Endothelial cell of umbilical vein (primary cell): ENCODE measurements at regions not wholly inside any gene's neighbourhood (a gene's known extent, or its start where the extent isn't known, plus 50 kb on each side); places are given as distances from the start of the nearest gene placed in this dataset.

ENCODE experiments used
- BruUV-seq: library from RNA; stranded (reverse); fragments of 400-500 nt; replicated peaks from 2 replicates; lab custom pipeline; 2021; lab: Mats Ljungman, UMichigan
- CTCF ChIA-PET: fragments of 300-600, 350-600 bp; sonication (Branson Sonifier 250); formaldehyde crosslinking; loops from one replicate; lab custom pipeline; 2021; ENCODE audit warnings: antibody characterized with exemption, inconsistent platforms; lab: Charles Lee
- POLR2A ChIA-PET: fragments of 300-600, 350-600 bp; sonication (Branson Sonifier 250); formaldehyde crosslinking; loops from one replicate; lab custom pipeline; 2021; ENCODE audit warnings: antibody characterized with exemption, inconsistent platforms; lab: Charles Lee
- DNase-seq: peaks from one replicate; pipeline ENCODE4 v3.0.0-alpha.2; 2011; ENCODE audit warnings: low read depth, low spot score
- FAIRE-seq: peaks from 2 replicates; lab custom pipeline; 2011; peaks lifted over from hg19 to GRCh38; lab: Jason Lieb, UNC
- H2AFZ ChIP-seq: 2 replicates; pipeline ENCODE4 v1.6.0; 2012; ENCODE audit warnings: low read depth, low read length, control low read depth, inconsistent platforms
- H3K27ac ChIP-seq: 2 replicates; pipeline ENCODE4 v1.5.1; 2011; ENCODE audit warnings: low read depth, mild to moderate bottlenecking, control low read depth, low read length, moderate library complexity; ENCODE audit not compliant: insufficient read depth
- H3K27me3 ChIP-seq, 2 experiments: 2 replicates each; pipeline versions ENCODE4 v1.6.0 to v1.6.1; 2011; ENCODE audit warnings: low read length in 2 of 2, mixed read lengths in 1 of 2; ENCODE audit not compliant: control insufficient read depth in 2 of 2, insufficient read depth in 2 of 2
- H3K36me3 ChIP-seq, 2 experiments: 2 replicates in 1 of 2; 3 replicates in 1 of 2; pipeline ENCODE4 v1.5.1; 2011; ENCODE audit warnings: low read length in 2 of 2, mild to moderate bottlenecking in 1 of 2, moderate library complexity in 1 of 2; ENCODE audit not compliant: control insufficient read depth in 2 of 2, insufficient read depth in 2 of 2; ENCODE audit errors: extremely low read depth in 1 of 2
- H3K4me1 ChIP-seq: 3 replicates; pipeline ENCODE4 v1.5.1; 2011; ENCODE audit warnings: mild to moderate bottlenecking, low read length; ENCODE audit not compliant: control insufficient read depth, insufficient read depth; ENCODE audit errors: extremely low read depth
- H3K4me2 ChIP-seq: 2 replicates; pipeline ENCODE4 v1.6.1; 2011; ENCODE audit warnings: low read length, control low read depth, mixed read lengths; ENCODE audit not compliant: insufficient read depth
- H3K4me3 ChIP-seq, 3 experiments: fragments of 200-600 bp in 1 of 3; sonication (generic), shearing (Covaris generic) in 1 of 3; replicated peaks in 1 of 3; 2 replicates each; pipeline ENCODE4 v1.5.1; 2011 to 2016; ENCODE audit warnings: control low read depth in 3 of 3, low read length in 3 of 3, mild to moderate bottlenecking in 2 of 3, inconsistent platforms in 1 of 3, low read depth in 1 of 3, moderate library complexity in 1 of 3; ENCODE audit not compliant: insufficient read depth in 1 of 3
- H3K79me2 ChIP-seq: 2 replicates; pipeline ENCODE4 v1.6.0; 2012; ENCODE audit warnings: low read length, inconsistent platforms; ENCODE audit not compliant: control insufficient read depth, insufficient read depth
- H3K9ac ChIP-seq: replicated peaks from 2 replicates; pipeline ENCODE3; 2011; ENCODE audit warnings: low read length, control low read depth; ENCODE audit not compliant: insufficient read depth; ENCODE audit errors: extremely low read depth
- H3K9me1 ChIP-seq: replicated peaks from 3 replicates; pipeline ENCODE4 v1.6.0; 2011; ENCODE audit warnings: mild to moderate bottlenecking, low read length; ENCODE audit not compliant: control insufficient read depth, insufficient read depth; ENCODE audit errors: extremely low read depth
- H3K9me3 ChIP-seq: replicated peaks from 2 replicates; pipeline ENCODE4 v1.5.1; 2012; ENCODE audit warnings: low read length, inconsistent platforms; ENCODE audit not compliant: control insufficient read depth, insufficient read depth
- H4K20me1 ChIP-seq: replicated peaks from 2 replicates; pipeline ENCODE3; 2011; ENCODE audit warnings: mild to moderate bottlenecking, low read length; ENCODE audit not compliant: control insufficient read depth, insufficient read depth; ENCODE audit errors: extremely low read depth
- CTCF ChIP-seq, 2 donors: IDR thresholded peaks; 1 replicate in 1 of 2; 2 replicates in 1 of 2; pipeline ENCODE4 v1.5.1; 2011; ENCODE audit warnings: low read length in 2 of 2, mild to moderate bottlenecking in 2 of 2, moderate library complexity in 2 of 2, control low read depth in 1 of 2, inconsistent platforms in 1 of 2, low read depth in 1 of 2; ENCODE audit not compliant: insufficient read depth in 1 of 2; ENCODE audit errors: extremely low read depth in 1 of 2
- EZH2 ChIP-seq: IDR thresholded peaks from 2 replicates; pipeline ENCODE4 v1.6.1; 2012; ENCODE audit warnings: borderline replicate concordance, low read depth, mild to moderate bottlenecking, moderate library complexity, low read length, inconsistent platforms; ENCODE audit not compliant: severe bottlenecking
- FOS ChIP-seq: IDR thresholded peaks from 2 replicates; pipeline ENCODE4 v1.6.1; 2011; ENCODE audit warnings: mild to moderate bottlenecking, low read length, moderate library complexity, borderline replicate concordance; ENCODE audit not compliant: insufficient read depth
- GATA2 ChIP-seq: IDR thresholded peaks from 2 replicates; pipeline ENCODE4 v1.7.0; 2011; ENCODE audit warnings: low read depth, mild to moderate bottlenecking, moderate library complexity, mixed read lengths, low read length; ENCODE audit not compliant: insufficient read length, insufficient read depth
- JUN ChIP-seq: IDR thresholded peaks from 2 replicates; pipeline ENCODE4 v1.6.1; 2011; ENCODE audit warnings: borderline replicate concordance, low read depth; ENCODE audit not compliant: insufficient read length, insufficient read depth
- MAX ChIP-seq: IDR thresholded peaks from 2 replicates; pipeline ENCODE4 v1.6.1; 2011; ENCODE audit not compliant: insufficient read depth, insufficient read length
- MYC ChIP-seq: IDR thresholded peaks from one replicate; pipeline ENCODE4 v1.6.1; 2011; ENCODE audit warnings: mild to moderate bottlenecking, low read depth, low read length
- POLR2A ChIP-seq: IDR thresholded peaks from 2 replicates; pipeline ENCODE4 v1.6.1; 2012; ENCODE audit warnings: low read depth, mild to moderate bottlenecking, control low read depth, low read length
- POLR2AphosphoS5 ChIP-seq: IDR thresholded peaks from 2 replicates; pipeline ENCODE4 v1.6.1; 2012; ENCODE audit warnings: low read depth, mild to moderate bottlenecking, control low read depth, low read length, moderate library complexity; ENCODE audit not compliant: insufficient read depth
- dilution Hi-C: fragments of 300-500 bp; cut with MboI; formaldehyde crosslinking; loops from one replicate; pipeline ENCODE4 v1.15.0; 2019; ENCODE audit warnings: low sequenced_read_pairs; ENCODE audit not compliant: extremely low pct_ligation_motif_present
- intact Hi-C: fragments of 100-400 bp; cut with micrococcal nuclease; formaldehyde crosslinking; loops from one replicate; pipeline ENCODE4 v1.10.0; 2022

- CTCF ChIA-PET = no interaction called here
- H3K4me1 ChIP-seq = no peaks in the 10 kb centered on the region
- intact Hi-C loops = no loop called here
Observed at GRCh38 chr19:31600731-31601295, 251.6 kb upstream of the TSHZ3 start.

More at GRCh38 chr19:31600731-31601295, 251.6 kb upstream of the TSHZ3 start:
- H3K4me2 ChIP-seq = no peak overlapping the region
- no TSS peak for BruUV-seq
- DNase-seq (no peak), FAIRE-seq (no peak)
- POLR2A ChIA-PET = no interaction called here
- H3K27me3 ChIP-seq = no peaks in the 10 kb centered on the region
- H3K9me1 ChIP-seq = no peaks in the 10 kb centered on the region
- no peaks in the 10 kb centered on the region for H3K79me2 ChIP-seq
- TF ChIP-seq POLR2AphosphoS5 (no peak), GATA2 (no peak), FOS (no peak), MAX (no peak), EZH2 (no peak), CTCF (IDR thresholded peaks at IDR 0.05; ENCODE audit: extremely low read depth in 1 of 2, insufficient read depth in 1 of 2, low read depth in 1 of 2, low read length in 2 of 2) (no peak), POLR2A (no peak), JUN (no peak), MYC (no peak)
- no peaks in the 10 kb centered on the region for H4K20me1 ChIP-seq
- dilution Hi-C loops = no loop called here
- H3K36me3 ChIP-seq = no peaks in the 10 kb centered on the region
- H3K4me3 ChIP-seq = no peak overlapping the region
- H3K9ac ChIP-seq = no peak overlapping the region
- H2AFZ ChIP-seq = no peak overlapping the region
- H3K27ac ChIP-seq = no peak overlapping the region
- peaks cover 6% of the 10 kb centered on the region for H3K9me3 ChIP-seq
